Skeletal muscle satellite cell (primary cell): ENCODE measurements at regions not wholly inside any gene's neighbourhood (a gene's known extent, or its start where the extent isn't known, plus 50 kb on each side); places are given as distances from the start of the nearest gene placed in this dataset.

Source experiments
- H3K27me3 ChIP-seq: 2 replicates; pipeline ENCODE4 v1.7.0; 2013; ENCODE audit warnings: low read length; ENCODE audit not compliant: control insufficient read depth, insufficient read depth
- H3K36me3 ChIP-seq: 2 replicates; pipeline ENCODE4 v1.7.0; 2013; ENCODE audit warnings: mild to moderate bottlenecking, control low read depth, low read length; ENCODE audit not compliant: insufficient read depth
- H3K4me1 ChIP-seq: 2 replicates; pipeline ENCODE4 v1.7.0; 2013; ENCODE audit warnings: low read length; ENCODE audit not compliant: control insufficient read depth, insufficient read depth
- H3K4me2 ChIP-seq: 2 replicates; pipeline ENCODE4 v1.7.0; 2013; ENCODE audit warnings: mild to moderate bottlenecking, low read length
- H3K4me3 ChIP-seq: 2 replicates; pipeline ENCODE4 v1.7.0; 2013; ENCODE audit warnings: low read length
- H3K9ac ChIP-seq: 2 replicates; pipeline ENCODE4 v1.7.0; 2013; ENCODE audit warnings: mild to moderate bottlenecking, low read depth, low read length, moderate library complexity
- H3K9me3 ChIP-seq: replicated peaks from 2 replicates; pipeline ENCODE4 v1.7.0; 2013; ENCODE audit warnings: mild to moderate bottlenecking, control low read depth, low read length

DNA sequence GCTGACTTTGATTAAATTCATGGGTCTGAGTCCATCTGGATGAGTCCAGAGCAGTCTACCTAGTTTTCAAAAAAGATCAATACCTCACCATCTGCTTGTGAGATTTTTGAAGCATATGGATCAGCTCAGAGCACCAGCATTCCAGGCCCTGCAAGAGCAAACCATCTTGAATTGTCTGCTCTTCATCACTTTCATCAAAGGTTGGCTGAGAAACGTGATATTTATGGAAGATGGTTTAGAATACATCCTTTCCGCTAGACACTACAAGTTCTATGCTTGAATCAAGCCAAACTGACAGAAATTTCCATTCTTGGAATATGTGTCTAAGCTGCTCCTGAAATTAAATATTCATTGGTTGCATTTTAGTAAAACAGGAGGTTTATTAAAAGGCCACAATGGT is 190.3 kb downstream of the KCNRG start:
- Histone ChIP-seq H3K4me2 (no peak overlapping the region), H3K4me1 (peaks cover 15% of the 10 kb centered on the region), H3K36me3 (no peaks in the 10 kb centered on the region), H3K9ac (no peak overlapping the region), H3K4me3 (no peak overlapping the region), H3K27me3 (no peaks in the 10 kb centered on the region), H3K9me3 (no peaks in the 10 kb centered on the region)

GRCh38 chr13:50208826-50209335 is 193.6 kb downstream of the KCNRG start:
- Histone ChIP-seq H3K9me3 (no peaks in the 10 kb centered on the region), H3K4me3 (peak overlapping the region; percentile 56), H3K36me3 (no peaks in the 10 kb centered on the region)

DNA sequence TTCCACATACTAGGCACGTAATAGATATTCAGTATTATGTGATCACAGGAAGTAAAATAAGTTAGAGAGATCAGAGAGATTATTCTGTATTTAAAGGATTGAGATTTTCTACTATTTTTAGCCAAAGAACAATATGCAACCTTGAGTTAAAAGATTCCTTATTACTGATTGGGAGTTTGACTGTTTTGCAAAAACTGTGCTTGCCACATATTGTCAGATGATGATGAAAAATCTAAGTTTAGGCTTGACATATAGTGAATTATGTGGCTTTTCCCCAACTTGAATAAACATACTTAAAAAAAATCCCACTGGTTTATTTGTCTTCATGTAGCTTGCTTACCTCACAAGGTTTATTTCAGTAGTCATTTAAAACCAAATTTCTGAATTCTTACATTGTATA is 194.4 kb downstream of the KCNRG start:
- Histone ChIP-seq H3K9ac (no peak overlapping the region), H3K27me3 (no peaks in the 10 kb centered on the region)

More at GRCh38 chr13:50208826-50209335, 193.6 kb downstream of the KCNRG start:
- Histone ChIP-seq H3K9ac (peak overlapping the region; percentile 5), H3K4me2 (peak overlapping the region; percentile 81), H3K4me1 (peaks cover 15% of the 10 kb centered on the region), H3K27me3 (no peaks in the 10 kb centered on the region)

GRCh38 chr13:50213526-50213925 is 198.3 kb downstream of the KCNRG start:
- Histone ChIP-seq H3K27me3 (no peaks in the 10 kb centered on the region), H3K9me3 (no peaks in the 10 kb centered on the region), H3K4me1 (peaks cover 8% of the 10 kb centered on the region), H3K9ac (no peak overlapping the region), H3K4me3 (no peak overlapping the region), H3K4me2 (no peak overlapping the region), H3K36me3 (no peaks in the 10 kb centered on the region)

More for the DNA sequence above, 194.4 kb downstream of the KCNRG start:
- Histone ChIP-seq H3K4me1 (peaks cover 15% of the 10 kb centered on the region), H3K9me3 (no peaks in the 10 kb centered on the region), H3K4me2 (no peak overlapping the region), H3K36me3 (no peaks in the 10 kb centered on the region), H3K4me3 (no peak overlapping the region)

- H3K4me2 ChIP-seq, result no peak overlapping the region
- H3K9ac ChIP-seq, result no peak overlapping the region
- no peaks in the 10 kb centered on the region for H3K27me3 ChIP-seq
- no peaks in the 10 kb centered on the region for H3K36me3 ChIP-seq
- H3K9me3 ChIP-seq, result no peaks in the 10 kb centered on the region
- H3K4me1 ChIP-seq, result no peaks in the 10 kb centered on the region
- no peak overlapping the region for H3K4me3 ChIP-seq
These were observed 199.3 kb downstream of the KCNRG start for GRCh38 chr13:50214514-50214913.

DNA sequence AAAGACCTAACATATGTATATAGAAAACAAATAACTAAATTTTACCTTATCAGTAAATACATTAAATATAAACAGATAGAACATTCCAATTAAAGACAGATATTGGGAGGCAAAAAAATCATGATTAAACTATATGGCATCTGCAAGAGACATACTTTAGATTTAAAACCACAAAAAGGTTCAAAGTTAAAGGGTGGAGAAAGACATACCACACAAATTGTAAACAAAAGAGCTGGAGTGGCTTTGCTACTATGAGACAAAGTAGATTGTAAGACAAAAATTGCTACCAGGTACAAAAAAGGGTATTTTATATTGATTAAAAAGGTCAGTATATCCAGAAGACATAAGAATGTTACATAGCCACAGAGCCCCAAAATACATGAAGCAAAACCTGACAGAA is 200.2 kb downstream of the KCNRG start:
- Histone ChIP-seq H3K9ac (no peak overlapping the region), H3K9me3 (no peaks in the 10 kb centered on the region), H3K4me3 (no peak overlapping the region), H3K4me1 (no peaks in the 10 kb centered on the region), H3K27me3 (no peaks in the 10 kb centered on the region), H3K4me2 (no peak overlapping the region), H3K36me3 (no peaks in the 10 kb centered on the region)

GRCh38 chr13:50219743-50220142 is 204.5 kb downstream of the KCNRG start:
- H3K9ac ChIP-seq, result no peak overlapping the region
- no peaks in the 10 kb centered on the region for H3K36me3 ChIP-seq
- H3K4me2 ChIP-seq, result no peak overlapping the region
- no peak overlapping the region for H3K4me3 ChIP-seq
- H3K4me1 ChIP-seq, result peaks cover 18% of the 10 kb centered on the region
- no peaks in the 10 kb centered on the region for H3K9me3 ChIP-seq
- no peaks in the 10 kb centered on the region for H3K27me3 ChIP-seq

GRCh38 chr13:50220938-50221337 is 205.7 kb downstream of the KCNRG start:
- Histone ChIP-seq H3K4me1 (peaks cover 21% of the 10 kb centered on the region), H3K36me3 (no peaks in the 10 kb centered on the region), H3K9ac (no peak overlapping the region), H3K4me3 (no peak overlapping the region), H3K27me3 (no peaks in the 10 kb centered on the region), H3K9me3 (no peaks in the 10 kb centered on the region), H3K4me2 (no peak overlapping the region)

DNA sequence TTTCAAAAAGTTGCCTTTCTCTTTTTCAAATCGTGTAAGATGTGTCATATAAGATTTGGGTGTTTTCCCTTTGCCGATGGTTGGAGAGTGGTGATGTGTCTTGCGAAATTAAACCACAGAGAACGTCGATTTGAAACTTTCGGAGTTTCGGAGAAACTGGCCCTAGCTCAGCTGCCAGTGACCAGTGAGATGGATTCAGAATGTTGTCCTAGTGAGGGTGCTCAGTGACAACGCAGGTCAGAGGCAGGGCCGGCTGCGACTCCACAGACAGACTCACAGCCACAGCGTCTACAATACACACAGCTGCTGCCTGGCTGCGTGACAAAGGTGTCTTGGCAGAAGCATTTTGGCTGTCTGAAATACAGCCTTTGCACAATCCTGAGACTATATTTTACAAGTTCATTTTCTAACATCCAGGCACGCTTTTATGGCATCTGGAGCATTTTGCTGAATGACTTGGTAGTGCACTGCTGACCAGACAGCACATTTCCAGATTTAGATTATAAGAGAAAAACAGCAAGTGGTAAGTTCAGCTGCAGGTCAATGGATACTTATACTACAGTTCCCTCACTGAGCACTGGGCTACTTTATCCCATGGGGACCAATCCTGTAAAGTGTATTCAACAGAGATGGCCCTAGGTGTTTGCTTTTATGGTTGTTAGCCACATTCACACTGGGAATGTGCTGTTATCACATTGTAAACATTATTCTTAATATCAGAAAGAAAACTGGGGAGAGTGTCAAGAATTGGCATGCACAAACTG is 207.5 kb downstream of the KCNRG start:
- Histone ChIP-seq H3K4me2 (peak overlapping the region; percentile 81), H3K4me3 (peak overlapping the region; percentile 58), H3K27me3 (no peaks in the 10 kb centered on the region), H3K4me1 (peaks cover 21% of the 10 kb centered on the region), H3K9me3 (no peaks in the 10 kb centered on the region), H3K9ac (no peak overlapping the region), H3K36me3 (no peaks in the 10 kb centered on the region)

DNA sequence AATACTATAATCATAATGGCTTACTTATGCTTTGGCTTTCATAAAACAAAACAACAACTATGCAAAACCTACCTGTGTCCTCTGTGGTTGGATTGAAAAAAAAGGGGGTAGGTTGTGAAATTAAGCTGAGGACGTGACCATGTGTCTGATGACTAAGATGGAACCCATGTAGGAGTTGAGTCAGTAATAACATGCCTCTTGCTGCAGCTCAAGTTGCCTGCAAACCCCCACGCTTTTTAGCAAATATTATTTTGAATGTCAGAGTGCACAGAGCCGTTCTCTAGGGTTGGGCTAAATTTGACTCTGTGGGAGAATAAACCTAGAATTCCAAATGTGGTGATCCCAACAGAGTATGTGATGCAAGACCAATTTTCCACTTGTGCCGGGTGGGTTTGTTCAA is 209.3 kb downstream of the KCNRG start:
- no peak overlapping the region for H3K4me3 ChIP-seq
- no peak overlapping the region for H3K4me2 ChIP-seq
- no peaks in the 10 kb centered on the region for H3K9me3 ChIP-seq
- H3K27me3 ChIP-seq, result peaks cover 5% of the 10 kb centered on the region
- no peaks in the 10 kb centered on the region for H3K36me3 ChIP-seq
- H3K4me1 ChIP-seq, result peaks cover 21% of the 10 kb centered on the region
- no peak overlapping the region for H3K9ac ChIP-seq

- Histone ChIP-seq H3K4me1 (peaks cover 21% of the 10 kb centered on the region), H3K36me3 (no peaks in the 10 kb centered on the region), H3K27me3 (peaks cover 5% of the 10 kb centered on the region), H3K9ac (no peak overlapping the region), H3K4me2 (no peak overlapping the region), H3K4me3 (no peak overlapping the region), H3K9me3 (no peaks in the 10 kb centered on the region)
These were observed 210.2 kb downstream of the KCNRG start for GRCh38 chr13:50225193-50226155.
